Smooth muscle cell (in vitro differentiated cells): ENCODE measurements at regions not wholly inside any gene's neighbourhood (a gene's known extent, or its start where the extent isn't known, plus 50 kb on each side); places are given as distances from the start of the nearest gene placed in this dataset.

ENCODE experiments used
- DNase-seq: peaks from one replicate; lab custom pipeline; 2025; ENCODE audit not compliant: unreplicated experiment; lab: John Stamatoyannopoulos, UW
- H2AFZ ChIP-seq: fragments of 200-600 bp; sonication (generic); 2 replicates; pipeline ENCODE4 v1.6.0; 2016; ENCODE audit warnings: antibody characterized with exemption, low read depth, mild to moderate bottlenecking
- H3F3A ChIP-seq: fragments of 200-600 bp; sonication (generic); 2 replicates; pipeline ENCODE4 v1.6.0; 2017; ENCODE audit warnings: antibody characterized with exemption, low read depth
- H3K27ac ChIP-seq: fragments of 200-600 bp; sonication (generic); 2 replicates; pipeline ENCODE4 v1.5.1; 2016; ENCODE audit warnings: low read depth, mild to moderate bottlenecking
- H3K27me3 ChIP-seq: fragments of 200-600 bp; sonication (generic); 2 replicates; pipeline ENCODE4 v1.6.1; 2016; ENCODE audit warnings: low read depth, mild to moderate bottlenecking
- H3K36me3 ChIP-seq: fragments of 200-600 bp; sonication (generic); 2 replicates; pipeline ENCODE4 v1.5.1; 2016; ENCODE audit warnings: low read depth
- H3K4me1 ChIP-seq: fragments of 200-600 bp; sonication (generic); 2 replicates; pipeline ENCODE4 v1.5.1; 2016; ENCODE audit warnings: low read depth
- H3K4me2 ChIP-seq: fragments of 200-600 bp; sonication (generic); 2 replicates; pipeline ENCODE4 v1.6.0; 2016; ENCODE audit warnings: mild to moderate bottlenecking
- H3K4me3 ChIP-seq: fragments of 200-600 bp; sonication (generic); 2 replicates; pipeline ENCODE4 v1.5.1; 2016; ENCODE audit warnings: mild to moderate bottlenecking
- H3K79me2 ChIP-seq: fragments of 200-600 bp; sonication (generic); 2 replicates; pipeline ENCODE4 v1.6.0; 2016; ENCODE audit warnings: low read depth, mild to moderate bottlenecking
- H3K9ac ChIP-seq: fragments of 200-600 bp; sonication (generic); 2 replicates; pipeline ENCODE4 v1.6.0; 2016; ENCODE audit warnings: low read depth
- H3K9me3 ChIP-seq: fragments of 200-600 bp; sonication (generic); replicated peaks from 2 replicates; pipeline ENCODE4 v1.5.1; 2016; ENCODE audit warnings: low read depth
- H4K20me1 ChIP-seq: fragments of 200-600 bp; sonication (generic); 2 replicates; pipeline ENCODE4 v1.6.0; 2016; ENCODE audit warnings: low read depth
- WGBS: methylation state at CpG from one replicate; pipeline ENCODE4 v1.1.7; 2016; ENCODE audit warnings: low lambda C conversion rate; 5-methylcytosine and 5-hydroxymethylcytosine counted together
- TF ChIP-seq, protein P1 (sequence below): fragments of 200-600 bp; sonication (generic); IDR thresholded peaks from 2 replicates; pipeline ENCODE4 v1.5.1; 2017; ENCODE audit warnings: borderline replicate concordance, mild to moderate bottlenecking, antibody characterized with exemption; ENCODE audit not compliant: insufficient read depth, poor library complexity, severe bottlenecking

DNA sequence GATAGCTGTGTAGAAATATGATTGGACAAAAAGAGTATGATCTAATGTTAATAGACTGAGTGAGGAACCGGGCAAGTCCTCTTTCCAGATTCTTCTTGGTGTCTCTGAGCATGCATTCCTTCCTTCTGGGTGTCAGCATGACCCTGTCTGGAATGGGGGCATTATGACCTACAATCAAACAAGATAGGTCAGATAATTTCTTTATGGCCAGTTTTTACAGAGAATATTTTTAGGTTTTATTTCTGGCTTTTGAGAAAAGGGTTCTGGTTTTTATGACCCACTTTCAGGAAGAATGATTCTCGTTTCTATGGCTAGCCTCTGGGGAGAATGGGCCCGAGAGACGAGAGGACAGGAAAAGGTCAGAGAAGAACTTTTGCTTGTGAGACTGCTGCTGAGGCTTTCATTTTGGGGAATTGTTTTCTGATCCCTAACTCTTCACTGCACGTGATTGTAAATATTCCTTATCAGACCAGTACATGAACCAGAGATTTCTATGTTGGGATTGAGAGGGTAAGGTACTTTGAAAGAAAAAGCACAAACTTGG, 383.8 kb downstream of the AASDHPPT start:
- H3K4me2 ChIP-seq, result no peak overlapping the region
- no peak overlapping the region for H3K4me3 ChIP-seq
- no peaks in the 10 kb centered on the region for H4K20me1 ChIP-seq
- no peak overlapping the region for H3K9ac ChIP-seq
- no peaks in the 10 kb centered on the region for H3K79me2 ChIP-seq
- H3K27ac ChIP-seq, result no peak overlapping the region
- H3F3A ChIP-seq, result no peaks in the 10 kb centered on the region
- H3K4me1 ChIP-seq, result peaks cover 20% of the 10 kb centered on the region
- TF ChIP-seq, protein P1, sequence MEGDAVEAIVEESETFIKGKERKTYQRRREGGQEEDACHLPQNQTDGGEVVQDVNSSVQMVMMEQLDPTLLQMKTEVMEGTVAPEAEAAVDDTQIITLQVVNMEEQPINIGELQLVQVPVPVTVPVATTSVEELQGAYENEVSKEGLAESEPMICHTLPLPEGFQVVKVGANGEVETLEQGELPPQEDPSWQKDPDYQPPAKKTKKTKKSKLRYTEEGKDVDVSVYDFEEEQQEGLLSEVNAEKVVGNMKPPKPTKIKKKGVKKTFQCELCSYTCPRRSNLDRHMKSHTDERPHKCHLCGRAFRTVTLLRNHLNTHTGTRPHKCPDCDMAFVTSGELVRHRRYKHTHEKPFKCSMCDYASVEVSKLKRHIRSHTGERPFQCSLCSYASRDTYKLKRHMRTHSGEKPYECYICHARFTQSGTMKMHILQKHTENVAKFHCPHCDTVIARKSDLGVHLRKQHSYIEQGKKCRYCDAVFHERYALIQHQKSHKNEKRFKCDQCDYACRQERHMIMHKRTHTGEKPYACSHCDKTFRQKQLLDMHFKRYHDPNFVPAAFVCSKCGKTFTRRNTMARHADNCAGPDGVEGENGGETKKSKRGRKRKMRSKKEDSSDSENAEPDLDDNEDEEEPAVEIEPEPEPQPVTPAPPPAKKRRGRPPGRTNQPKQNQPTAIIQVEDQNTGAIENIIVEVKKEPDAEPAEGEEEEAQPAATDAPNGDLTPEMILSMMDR, result no peak
- no peak for DNase-seq
- no peaks in the 10 kb centered on the region for H3K9me3 ChIP-seq
- no peaks in the 10 kb centered on the region for H3K36me3 ChIP-seq
- 62% methylated on average over 5 of the region's 5 CpGs for WGBS
- peaks cover 32% of the 10 kb centered on the region for H3K27me3 ChIP-seq
- no peak overlapping the region for H2AFZ ChIP-seq

GRCh38 chr11:106461839-106462545, 384.5 kb downstream of the AASDHPPT start:
- no peak for DNase-seq
- H3K4me1 ChIP-seq, result peaks cover 28% of the 10 kb centered on the region
- H2AFZ ChIP-seq, result no peak overlapping the region
- no peaks in the 10 kb centered on the region for H4K20me1 ChIP-seq
- H3K36me3 ChIP-seq, result no peaks in the 10 kb centered on the region
- no peak overlapping the region for H3K9ac ChIP-seq
- no peak overlapping the region for H3K27ac ChIP-seq
- H3K9me3 ChIP-seq, result no peaks in the 10 kb centered on the region
- TF ChIP-seq, protein P1, result no peak
- H3K4me2 ChIP-seq, result no peak overlapping the region
- 61% methylated on average over 4 of the region's 4 CpGs for WGBS
- peaks cover 5% of the 10 kb centered on the region for H3F3A ChIP-seq
- H3K27me3 ChIP-seq, result peaks cover 29% of the 10 kb centered on the region
- H3K79me2 ChIP-seq, result no peaks in the 10 kb centered on the region
- no peak overlapping the region for H3K4me3 ChIP-seq

- Histone ChIP-seq H4K20me1 (no peaks in the 10 kb centered on the region), H3K9ac (no peak overlapping the region), H2AFZ (no peak overlapping the region), H3F3A (peaks cover 12% of the 10 kb centered on the region), H3K27ac (no peak overlapping the region), H3K4me2 (peak overlapping the region; percentile 9), H3K36me3 (no peaks in the 10 kb centered on the region), H3K27me3 (peaks cover 21% of the 10 kb centered on the region), H3K9me3 (no peaks in the 10 kb centered on the region), H3K4me1 (peaks cover 36% of the 10 kb centered on the region), H3K79me2 (no peaks in the 10 kb centered on the region), H3K4me3 (no peak overlapping the region)
- no peak for DNase-seq
- TF ChIP-seq, protein P1, result no peak
- WGBS, result 3% methylated on average over 1 of the region's 1 CpG
Measured at GRCh38 chr11:106463154-106463553, 385.7 kb downstream of the AASDHPPT start.

DNA sequence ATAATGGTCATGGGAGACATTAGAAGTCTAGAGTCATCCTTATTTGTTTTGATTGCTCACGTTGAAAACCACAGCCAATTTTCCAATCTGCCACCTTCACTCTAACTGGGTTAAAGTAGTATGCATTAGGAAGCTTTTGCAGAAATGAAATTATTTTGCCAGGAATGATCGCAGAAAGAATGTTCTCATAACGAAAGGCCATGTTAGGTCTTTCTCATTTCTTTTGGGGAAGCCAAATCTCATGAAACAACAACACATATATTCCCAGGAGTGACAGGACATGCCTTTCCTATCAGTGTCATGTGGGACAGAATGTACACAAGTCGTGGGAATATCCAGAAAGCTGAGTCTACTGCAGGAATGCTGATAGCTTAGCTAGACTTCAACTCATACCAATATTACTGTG, 386.3 kb downstream of the AASDHPPT start:
- TF ChIP-seq, protein P1, result no peak

More for the DNA sequence above, 386.3 kb downstream of the AASDHPPT start:
- no peaks in the 10 kb centered on the region for H4K20me1 ChIP-seq
- no peak overlapping the region for H2AFZ ChIP-seq
- peak overlapping the region; percentile 9 for H3K4me2 ChIP-seq
- peaks cover 21% of the 10 kb centered on the region for H3K27me3 ChIP-seq
- peaks cover 18% of the 10 kb centered on the region for H3F3A ChIP-seq
- no peaks in the 10 kb centered on the region for H3K9me3 ChIP-seq
- no peak for DNase-seq
- H3K79me2 ChIP-seq, result no peaks in the 10 kb centered on the region
- no peak overlapping the region for H3K9ac ChIP-seq
- 46% methylated on average over 4 of the region's 4 CpGs for WGBS
- no peaks in the 10 kb centered on the region for H3K36me3 ChIP-seq
- H3K4me1 ChIP-seq, result peaks cover 42% of the 10 kb centered on the region
- no peak overlapping the region for H3K27ac ChIP-seq
- H3K4me3 ChIP-seq, result no peak overlapping the region
